Stimulated activated CD8-positive, alpha-beta memory T cell treated with anti-CD3 and anti-CD28 coated beads, Interleukin-4, amount 100 ng/mL, for 1 hour (primary cell): ENCODE measurements at regions not wholly inside any gene's neighbourhood (a gene's known extent, or its start where the extent isn't known, plus 50 kb on each side); places are given as distances from the start of the nearest gene placed in this dataset.
"Not testable (repeated sequence)": the region's sequence is repeated elsewhere in the genome, so short reads cannot be mapped to it uniquely, and the experiment has no call there.

Experiments
- DNase-seq, 2 donors: peaks; one replicate each; pipeline ENCODE4 v3.0.0-alpha.2; 2020; ENCODE audit warnings: low read depth in 2 of 2, low spot score in 1 of 2

DNA sequence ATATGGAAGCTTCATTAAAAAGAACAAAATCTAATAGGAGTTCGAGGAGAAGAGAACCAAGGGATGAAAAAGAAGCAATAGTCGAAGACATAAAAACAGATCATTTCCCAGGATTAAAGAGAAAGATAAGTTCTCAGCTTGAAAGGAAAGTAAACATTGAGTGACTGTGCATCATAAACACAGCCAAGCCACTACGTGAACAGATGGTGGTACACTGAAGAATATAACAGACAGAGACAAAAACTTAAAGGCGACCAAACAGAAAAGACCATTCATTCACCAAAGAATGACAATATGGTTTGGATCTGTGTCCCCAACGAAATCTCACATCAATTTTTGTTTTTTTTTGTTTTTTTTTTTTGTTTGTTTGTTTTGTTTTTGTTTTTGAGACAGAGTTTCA lies 210.8 kb upstream of the LINGO1 start:
- DNase-seq, result no peak

DNA sequence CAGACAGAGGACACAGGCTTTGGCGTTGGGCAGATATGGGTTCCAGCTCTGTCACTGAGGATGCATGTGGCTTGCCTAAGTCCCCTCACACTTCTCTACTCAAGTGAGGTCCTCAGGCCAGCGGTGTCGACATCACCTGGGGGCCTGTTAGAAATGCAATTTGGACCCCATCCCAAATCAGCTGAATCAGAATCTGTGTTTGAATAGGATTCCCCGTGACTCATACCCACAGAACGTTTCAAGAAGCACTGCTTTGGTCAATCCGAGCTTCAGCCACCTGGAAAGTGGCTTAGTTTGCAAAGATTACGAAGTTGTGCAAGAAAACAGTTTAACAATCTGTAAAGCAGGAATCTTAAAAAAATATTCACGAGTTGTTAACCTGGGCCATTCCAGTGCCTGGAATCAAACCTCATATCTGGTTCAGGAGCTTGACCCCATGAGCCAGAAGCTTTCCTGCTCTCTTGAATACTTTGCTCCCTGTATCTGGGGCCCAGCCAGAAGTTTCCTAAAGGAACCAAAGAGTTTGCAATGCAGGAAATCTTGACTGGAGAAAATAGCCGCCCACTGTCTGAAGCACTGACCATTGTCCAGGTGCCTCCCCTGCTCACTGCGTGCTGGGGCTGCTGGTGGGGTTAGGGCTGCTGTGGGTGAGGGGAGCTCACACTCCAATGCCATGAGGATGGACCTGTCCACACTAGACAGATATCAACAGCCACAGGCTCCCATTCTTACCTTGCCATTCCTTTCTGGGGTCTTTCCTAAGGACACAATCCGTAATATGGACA lies 208.5 kb upstream of the LINGO1 start:
- DNase-seq, result no peak

DNA sequence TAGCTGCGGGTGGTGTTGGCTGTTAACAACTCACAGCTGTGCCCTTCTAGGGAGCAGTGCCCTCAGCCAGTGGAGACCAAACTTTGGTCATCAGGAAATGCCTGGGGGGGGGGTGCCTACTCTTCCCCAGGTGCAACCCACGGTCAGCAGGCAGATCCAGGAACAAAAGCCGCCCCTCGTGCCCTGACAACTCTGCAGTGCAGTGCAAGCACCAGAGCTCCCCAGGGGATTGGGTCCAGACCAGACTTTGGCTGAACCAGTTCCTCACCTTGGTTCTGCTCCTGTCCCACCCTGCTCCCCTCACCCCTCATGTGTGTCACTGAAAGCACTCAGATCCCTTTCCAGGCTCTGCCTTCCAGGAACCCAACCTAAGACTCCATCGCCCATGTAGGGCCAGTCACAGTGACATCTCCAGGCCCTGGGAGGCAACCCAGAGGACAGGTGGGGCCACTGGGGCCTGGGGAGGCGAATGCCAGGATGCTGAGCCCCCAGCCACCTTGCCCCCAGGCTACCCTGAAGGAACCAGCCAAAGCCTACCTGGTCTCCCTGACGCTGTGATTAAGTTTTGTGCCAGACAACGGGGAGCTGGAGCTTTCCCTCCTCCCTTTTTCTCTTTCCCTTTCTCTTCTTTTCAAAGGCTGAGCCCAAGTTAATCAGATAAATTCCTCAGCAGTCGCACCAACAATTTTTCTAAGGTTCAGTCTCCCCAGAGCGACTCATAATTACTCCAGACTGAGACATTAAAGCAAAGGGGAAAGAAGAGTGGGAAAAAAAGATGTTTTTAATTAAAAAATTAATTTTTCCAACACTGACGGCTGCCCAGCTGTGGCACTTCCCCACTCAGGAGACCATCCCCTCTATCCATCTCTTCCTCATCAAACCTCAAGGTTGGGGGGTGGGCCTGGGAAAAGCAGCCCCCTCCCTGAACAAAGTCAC lies 207.5 kb upstream of the LINGO1 start:
- no peak for DNase-seq

DNA sequence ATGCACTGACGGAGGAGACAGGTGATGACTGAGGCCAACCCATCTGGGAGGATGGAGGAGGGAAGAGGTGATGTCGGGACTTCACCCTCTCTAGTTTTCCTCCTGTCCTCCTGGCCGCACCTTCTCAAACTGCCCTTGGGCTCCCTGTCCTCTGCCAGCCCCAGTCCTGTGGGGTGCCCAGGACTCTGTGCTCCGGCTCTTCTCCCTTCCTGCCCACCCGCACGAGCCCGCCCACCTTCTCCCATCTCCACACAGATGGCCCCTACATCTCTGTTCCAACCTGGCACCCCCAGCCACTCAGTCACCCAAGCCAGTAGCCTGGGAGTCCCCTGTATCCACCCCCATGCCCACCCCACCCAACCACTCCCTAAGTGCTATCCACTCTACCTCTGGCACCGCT lies 206.7 kb upstream of the LINGO1 start:
- DNase-seq, result no peak

DNA sequence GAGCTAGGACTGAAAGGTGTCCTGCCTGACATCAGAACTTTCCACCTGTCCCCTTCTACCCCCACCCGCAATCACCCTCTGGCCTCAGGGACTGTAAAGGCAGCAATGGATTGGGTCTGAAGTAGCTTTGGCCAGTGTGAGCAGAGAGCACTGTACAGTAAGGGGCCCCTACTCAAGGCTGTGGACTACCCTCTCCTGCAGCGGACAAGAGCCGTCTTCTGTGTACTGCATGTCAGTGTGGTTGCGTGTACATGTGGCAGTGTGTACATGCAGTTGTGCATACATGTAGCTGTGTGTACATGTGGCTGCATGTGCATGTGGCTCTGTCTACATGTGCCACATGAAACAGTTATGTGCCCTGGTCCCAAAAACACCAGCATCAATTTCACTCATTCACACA lies 205.9 kb upstream of the LINGO1 start:
- DNase-seq, result no peak

DNA sequence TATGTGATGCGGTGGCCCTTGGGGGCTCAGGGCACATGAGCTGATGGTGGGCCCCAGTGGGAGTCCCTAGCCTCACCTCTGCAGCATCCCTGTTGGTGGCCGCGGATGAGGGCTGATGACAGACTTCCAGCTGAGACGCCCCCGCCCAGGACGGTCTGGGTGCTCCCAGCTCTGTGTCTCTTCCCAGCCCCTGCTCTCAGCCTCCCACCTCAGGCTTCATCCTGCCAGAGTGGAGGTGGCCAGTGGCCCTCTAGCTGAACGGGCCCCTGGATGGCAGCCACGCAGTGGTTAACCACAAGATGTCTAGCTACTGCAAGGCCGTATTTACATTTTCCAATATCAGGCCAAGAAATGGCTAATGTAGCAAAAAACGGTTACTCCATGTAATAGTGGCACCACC lies 205.3 kb upstream of the LINGO1 start:
- DNase-seq, result no peak

DNA sequence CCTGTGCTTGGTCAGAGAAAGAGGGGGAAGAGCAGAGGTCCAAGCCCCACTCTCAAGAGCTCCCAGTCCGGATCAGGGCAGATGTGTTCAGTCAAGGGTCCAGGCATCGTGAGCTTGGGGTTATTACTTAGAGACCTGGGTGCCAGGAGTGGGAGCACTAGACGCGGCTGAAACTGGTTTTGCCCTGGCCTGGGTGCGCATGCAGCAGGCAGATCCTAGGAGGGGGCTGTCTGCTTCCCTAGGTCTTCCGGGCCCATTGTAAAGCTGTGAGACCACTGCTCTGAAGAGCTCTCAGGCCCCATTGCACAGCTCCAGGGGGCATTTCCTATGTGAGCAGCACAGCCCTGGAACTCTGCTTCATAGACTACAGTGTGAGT lies 204.9 kb upstream of the LINGO1 start:
- DNase-seq, result no peak

DNA sequence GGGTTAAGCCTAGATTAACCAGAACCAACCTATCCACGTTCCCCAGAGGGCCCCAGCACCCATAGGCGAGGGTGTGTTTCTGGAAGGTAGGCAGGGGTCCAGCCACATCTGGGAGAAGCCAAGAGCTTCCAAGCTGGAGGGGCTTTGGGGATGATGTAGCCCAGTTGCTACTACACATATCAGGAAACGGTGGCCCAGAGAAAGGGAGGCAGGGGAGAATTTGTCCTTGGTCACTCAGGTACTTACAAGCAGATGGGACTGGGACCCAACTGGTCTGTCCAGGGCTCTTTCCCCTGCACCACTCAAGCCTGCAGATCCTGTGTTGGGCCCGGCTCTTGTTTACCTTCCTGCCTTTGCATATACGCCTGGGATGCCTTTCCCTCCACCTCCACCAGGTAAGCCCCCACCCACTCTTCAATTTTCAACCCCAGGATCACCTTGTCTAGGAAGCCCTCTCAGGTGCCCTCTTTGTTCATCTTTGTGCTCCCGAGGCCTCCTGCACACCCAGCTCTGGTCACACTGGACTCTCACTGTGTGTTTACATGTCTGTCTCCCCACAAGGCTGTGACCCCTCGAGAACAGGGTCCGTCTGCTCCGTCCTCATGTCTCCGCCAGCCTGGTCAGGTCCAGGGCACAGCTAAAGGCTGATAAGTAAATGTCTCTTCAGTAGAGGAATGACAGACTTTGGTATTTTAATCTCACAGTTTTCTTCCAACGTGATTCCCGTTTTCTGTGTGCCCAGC lies 204.4 kb upstream of the LINGO1 start:
- no peak for DNase-seq

DNA sequence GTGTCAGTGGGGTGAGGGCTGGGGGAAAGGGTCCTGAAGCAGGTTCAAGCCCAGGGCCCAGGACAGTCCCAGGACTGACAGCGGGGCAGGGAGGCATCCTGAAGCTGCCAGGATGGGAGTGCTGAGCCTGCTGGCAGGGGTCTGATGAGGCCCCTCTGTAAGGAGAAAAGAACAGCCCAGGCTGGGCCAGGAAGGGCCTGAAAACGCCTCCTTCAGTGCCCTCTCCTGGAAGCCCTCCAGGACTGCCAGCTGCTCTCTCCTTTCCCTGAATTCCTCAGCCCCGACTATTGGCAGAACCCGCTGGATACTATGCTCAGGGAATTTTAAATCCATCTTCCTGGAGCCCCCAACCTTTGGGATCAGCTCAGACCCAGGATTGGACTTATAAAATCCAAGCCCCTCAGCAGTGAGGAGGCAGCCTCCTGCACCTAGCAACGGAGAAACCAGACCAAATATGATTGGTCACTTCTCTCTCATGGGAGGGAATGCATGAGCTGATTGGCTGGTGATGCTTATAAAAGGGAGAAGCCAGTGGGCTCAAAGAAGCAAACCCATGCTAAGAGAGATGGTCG lies 203.5 kb upstream of the LINGO1 start:
- DNase-seq, result no peak

DNA sequence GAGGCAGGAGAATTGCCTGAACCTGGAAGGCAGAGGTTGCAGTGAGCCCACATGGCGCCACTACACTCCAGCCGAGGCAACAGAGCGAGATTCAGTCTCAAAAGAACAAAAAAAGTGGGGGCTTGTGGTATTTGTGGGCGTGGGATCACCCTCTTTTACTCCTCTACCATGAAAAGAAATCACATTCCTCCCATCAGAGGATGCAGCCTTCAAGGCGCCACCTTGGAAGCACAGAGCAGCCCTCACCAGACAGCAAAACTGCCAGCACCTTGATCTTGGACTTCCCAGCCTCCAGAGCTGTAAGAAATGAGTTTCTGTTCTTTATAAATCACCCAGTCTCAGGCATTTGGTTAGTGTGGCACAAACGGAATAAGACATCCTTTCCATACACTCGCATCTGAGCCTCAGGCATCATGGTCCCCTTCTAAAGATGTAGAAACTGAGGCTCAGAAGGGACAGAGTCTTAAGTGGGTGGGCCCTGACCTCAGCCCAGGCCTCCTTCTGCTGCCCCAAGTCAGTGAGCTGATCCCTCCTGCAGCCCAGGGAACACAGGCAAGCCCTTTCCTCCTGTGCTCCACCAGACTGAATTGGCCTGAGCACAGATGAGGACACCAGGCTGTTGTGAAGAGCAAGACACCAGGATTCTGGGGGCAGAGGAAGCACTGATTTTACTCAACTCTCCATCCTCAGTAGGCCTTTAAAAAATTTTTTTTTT lies 201.7 kb upstream of the LINGO1 start:
- DNase-seq, result no peak

DNA sequence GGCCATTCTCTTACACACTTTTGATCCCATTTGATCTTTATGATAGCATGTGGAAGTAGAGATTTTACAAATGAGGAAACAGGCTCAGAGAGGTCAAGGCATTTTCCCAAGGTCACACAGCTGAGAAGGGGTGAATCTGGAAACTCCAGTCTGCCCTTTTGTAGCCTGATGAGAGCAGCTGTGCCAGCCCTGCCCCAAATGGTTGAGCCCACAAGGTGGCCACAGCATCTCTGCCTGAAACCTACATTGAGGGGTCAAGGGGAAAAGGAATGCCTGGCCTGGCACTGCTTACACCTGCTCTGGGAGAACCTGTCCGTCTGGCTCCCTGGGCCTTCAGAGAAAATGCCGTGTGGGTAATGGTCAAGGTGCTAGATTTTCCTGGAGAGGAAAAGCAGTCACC lies 200.2 kb upstream of the LINGO1 start:
- DNase-seq, result no peak

DNA sequence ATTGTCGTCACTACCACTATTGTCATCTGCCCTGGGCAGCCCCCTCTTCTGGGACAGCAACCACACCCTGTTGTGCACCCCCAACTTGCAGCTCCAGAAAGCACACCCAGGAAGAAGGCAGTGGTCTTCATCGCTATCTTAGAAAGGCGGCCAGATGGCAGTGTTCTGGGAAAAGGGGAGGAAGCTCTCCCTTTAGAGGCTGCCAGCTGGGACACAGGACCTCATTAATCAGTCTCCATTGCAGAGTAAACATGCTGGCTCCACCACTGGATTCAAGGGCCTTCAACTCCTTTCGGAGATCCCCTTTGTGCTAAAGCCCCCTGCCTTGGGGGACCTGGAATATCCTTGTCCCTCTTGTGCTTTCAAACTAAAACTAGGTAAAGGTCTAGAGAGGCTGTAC lies 199.3 kb upstream of the LINGO1 start:
- DNase-seq, result no peak

DNA sequence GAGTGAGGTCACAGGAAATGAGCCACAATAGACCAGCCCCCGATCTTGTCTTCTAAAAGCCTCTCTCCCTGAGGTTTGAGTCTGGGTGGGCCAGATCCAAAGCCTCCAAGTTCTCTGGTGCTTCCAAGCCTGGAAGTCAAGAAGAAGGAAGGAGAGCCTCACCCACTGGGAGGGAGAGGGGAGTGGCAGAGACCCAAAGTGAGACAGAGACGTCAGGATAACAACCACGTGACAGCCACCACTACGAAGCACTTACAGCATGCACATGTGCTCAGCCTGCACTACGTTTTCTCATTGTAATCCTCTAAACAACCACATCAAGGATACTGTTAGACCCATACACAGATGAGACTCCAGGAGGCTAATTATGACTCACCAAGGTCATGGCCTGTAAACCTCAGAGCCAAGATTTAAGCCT lies 197.3 kb upstream of the LINGO1 start:
- no peak for DNase-seq

DNA sequence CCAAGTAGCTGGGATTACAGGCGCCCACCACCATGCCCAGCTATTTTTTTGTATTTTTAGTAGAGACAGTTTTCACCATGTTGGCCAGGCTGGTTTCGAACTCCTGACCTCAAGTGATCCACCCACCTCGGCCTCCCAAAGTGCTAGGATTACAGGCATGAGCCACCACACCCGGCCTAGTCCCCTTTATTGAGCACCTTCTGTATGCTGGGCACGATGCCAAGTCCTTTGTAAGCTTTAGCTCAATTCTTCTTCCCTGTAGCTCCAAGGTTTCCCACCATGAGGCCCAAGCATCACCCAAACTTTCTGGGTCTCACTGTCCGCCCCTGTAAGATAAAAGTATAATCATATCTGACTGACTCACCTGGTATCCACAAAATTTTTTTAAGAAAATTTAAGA lies 196.6 kb upstream of the LINGO1 start:
- not testable (repeated sequence) for DNase-seq

DNA sequence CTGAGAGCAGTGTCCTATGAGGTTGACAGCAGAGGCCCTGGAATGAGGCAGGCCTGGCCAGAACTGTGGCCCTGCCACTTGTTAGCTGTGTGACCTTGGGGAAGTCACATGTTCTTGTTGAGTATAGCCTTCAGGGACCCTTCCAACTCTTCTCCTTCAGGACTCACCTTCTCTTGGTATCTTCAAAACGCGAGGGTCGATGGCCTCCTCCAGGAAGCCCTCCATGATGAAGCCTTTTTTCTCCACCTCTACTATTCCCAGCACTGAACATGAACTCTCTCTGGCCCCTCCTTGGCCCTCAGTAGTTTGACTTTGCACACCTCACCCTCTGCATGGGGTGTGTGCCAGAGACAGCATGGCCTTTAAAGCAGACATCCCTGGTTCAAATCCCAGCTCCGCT lies 195.1 kb upstream of the LINGO1 start:
- no peak for DNase-seq

DNA sequence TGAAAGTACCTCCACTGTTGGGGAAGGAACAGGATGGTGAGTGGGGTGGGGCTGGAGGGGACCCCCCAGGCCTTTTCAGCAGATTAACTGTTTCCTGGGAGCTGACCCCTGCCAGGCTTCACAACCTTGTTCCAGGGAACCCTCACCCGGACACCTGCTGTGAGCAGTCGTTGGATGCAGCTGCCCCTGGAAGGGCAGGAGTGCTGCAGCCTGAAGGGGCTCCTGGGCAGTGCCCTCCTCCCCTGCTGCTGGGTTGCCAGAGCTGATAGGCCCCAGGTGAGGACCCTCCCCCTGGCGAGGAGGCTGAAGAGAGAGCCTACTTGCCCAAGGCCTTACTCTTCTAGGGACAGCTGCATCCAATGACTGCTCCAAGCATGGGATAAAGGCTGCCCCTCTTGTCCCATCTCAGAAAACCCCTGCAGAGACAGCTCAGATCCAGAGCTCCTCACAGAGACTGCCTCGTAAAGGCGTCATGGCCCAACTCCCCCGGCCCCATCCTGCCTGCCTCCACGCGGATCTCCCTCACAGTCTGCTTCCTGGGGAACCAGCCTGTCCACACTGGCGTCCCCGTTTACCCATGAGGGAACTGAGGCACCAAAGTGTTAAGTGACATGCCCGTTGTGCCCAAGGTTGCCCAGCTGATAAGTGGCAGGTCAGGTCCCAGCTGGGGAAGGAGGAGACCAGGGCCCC lies 193.4 kb upstream of the LINGO1 start:
- DNase-seq, result no peak

DNA sequence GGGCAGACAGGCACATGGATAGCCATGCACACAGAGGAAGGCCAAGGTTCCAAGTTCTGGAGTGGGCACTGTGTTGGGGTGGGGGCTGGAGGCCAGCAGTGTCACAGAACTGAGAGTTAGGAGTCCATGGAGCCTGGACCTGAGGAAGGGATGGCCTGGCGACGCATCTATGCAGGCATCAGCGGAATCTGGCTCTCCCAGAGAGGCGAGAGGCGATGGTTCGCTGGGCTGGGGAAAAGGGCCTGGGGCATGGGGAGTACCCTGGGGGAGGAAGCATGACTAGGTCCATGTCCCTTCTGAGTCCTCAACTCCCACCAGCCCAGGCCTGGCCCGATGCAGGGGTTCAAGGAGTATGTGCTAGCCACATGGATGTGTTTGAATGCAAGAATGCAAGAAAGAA lies 192.8 kb upstream of the LINGO1 start:
- DNase-seq, result no peak

DNA sequence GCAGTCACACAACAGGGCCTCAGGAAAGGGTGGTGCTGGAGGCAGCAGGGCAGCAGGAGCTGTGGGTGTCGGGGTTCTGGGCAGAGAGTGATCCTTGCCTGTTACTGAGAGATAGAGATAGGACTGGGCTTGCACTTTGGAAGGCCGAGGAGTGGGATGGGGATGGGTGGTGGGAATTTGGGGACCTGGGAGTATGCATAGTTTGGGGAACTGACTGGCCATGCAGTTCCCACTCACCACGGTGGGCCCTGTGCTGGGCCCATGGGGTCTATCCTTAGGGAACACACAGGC lies 192.5 kb upstream of the LINGO1 start:
- DNase-seq, result no peak

DNA sequence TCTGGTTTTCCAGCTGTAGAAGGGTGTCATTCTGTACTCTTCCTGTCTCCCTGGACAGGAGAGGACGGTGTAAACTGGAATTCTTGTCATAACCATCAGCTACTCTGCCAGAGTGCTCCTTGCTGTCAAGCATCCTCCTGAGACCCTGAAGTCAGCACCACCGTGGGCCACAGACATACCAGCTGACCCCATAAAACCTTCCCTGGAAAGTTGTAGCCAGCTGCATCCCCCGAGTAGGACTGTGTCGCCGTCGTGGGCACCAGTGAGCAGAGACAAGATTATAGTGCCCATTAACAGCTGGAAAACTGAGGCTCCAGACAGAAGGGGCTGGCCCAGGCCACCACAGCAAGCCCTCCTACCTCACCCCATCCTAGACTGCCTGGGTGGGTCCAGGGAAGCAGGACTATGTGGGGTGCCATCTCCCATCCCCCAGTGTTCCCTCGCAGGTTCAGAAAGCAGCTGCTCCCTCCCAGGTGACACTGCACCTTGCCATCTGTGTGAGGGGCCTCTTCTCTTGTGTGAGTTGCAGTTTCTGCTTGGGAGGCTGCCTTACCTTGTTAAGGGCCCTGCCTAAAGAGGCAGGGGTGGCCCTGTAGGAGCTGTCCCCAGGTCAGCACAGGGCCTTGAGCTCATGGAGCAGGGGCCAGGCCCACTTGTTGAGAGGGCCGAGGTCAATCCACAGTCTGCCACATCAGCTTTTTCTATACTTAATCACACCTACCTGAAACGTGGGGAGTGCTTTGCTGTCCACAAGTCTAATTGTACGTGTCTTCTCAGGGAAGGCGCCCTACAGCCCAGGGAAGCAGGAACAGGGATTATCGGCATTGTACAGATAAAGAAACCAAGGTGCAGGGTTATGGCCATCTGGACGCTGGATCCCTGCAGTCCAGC lies 191.9 kb upstream of the LINGO1 start:
- DNase-seq, result no peak
